Stimulated activated CD4-positive, alpha-beta T cell treated with anti-CD3 and anti-CD28 coated beads, Interleukin-1b, Interleukin-23, amount 100 ng/mL, for 24 hours (primary cell): ENCODE measurements at regions not wholly inside any gene's neighbourhood (a gene's known extent, or its start where the extent isn't known, plus 50 kb on each side); places are given as distances from the start of the nearest gene placed in this dataset.

Experiments used
- DNase-seq, 4 experiments: peaks; one replicate each; pipeline ENCODE4 v3.0.0-alpha.2; 2020; ENCODE audit warnings: low read depth in 4 of 4, low spot score in 1 of 4

GRCh38 chr4:17068392-17068791, 169.9 kb upstream of the LDB2 start:
- DNase-seq = no peak

GRCh38 chr4:17066972-17067371, 168.5 kb upstream of the LDB2 start:
- no peak for DNase-seq

DNA sequence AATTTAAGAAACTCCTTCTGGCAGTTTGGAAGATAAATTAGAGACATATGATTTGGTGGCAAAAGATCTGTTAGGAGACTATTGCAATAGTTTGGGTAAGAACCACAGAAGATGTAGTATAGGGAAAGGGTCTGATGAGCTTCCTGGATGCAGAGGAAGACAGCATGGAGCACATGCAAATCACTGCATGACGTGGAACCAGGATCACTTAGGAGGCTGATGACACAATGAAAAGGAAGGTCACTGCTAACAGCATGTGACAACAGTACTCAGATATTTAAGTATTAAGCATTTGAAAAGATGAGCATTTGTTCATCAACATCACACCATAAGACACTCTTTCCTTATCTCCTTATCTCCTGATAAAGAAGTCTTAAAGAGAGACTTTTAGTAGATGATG, 167.8 kb upstream of the LDB2 start:
- no peak for DNase-seq

DNA sequence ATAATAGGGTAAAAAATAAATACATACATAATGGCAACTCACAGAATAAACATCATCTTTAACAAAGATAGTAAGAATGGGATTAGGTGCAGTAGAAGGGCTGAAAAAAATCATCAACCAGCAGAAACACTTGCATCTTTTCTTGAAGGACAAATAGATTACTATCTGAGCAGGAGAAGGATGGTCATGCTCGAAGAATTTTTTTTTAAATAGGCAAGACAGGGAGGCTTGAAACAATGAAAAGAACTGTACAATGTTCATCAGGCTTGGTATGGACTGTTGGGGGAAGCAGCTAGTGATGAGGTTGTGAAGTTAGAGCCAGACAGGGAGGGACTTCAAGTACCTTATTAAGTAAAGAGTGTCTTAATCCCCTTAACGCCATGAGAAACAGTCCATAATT, 167.4 kb upstream of the LDB2 start:
- DNase-seq = no peak

DNA sequence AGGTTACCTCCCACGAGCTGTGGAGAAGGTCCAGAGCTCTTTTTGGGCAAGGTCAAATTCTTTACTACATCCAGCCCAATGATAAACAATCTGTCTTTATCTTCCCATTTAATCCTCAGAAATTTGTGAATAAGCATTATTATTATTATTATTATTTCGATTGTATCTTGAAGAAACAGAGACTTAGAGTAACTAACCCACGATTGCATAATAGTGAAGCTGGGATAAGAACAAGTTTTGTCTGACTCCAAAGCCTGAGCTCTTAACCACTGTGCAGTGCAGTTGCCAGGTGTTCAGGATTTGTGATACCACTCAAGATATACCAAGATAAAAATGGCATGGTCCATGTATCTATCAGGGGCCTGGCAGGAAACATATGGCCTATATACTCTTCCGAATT, 166.5 kb upstream of the LDB2 start:
- DNase-seq = no peak

DNA sequence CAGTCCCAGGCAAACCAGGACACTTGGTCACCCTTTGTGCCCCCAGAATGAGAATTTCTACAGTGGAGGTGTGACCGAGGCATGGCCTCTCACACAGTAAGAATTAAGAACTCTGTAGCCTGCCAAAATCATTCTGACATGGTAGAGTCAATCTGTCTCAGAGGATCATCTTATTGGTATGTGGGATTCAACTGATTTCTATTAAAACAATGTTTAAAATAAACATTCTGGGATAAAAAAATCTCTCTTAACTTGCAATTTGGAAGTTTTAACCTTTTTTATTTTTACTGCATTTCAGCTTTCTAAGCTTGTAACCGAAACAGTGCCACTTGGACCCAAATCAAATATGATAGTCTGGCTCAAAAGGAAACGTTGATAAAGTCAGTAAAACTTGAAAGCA, 165.4 kb upstream of the LDB2 start:
- no peak for DNase-seq

GRCh38 chr4:17060230-17060629, 161.8 kb upstream of the LDB2 start:
- no peak for DNase-seq

DNA sequence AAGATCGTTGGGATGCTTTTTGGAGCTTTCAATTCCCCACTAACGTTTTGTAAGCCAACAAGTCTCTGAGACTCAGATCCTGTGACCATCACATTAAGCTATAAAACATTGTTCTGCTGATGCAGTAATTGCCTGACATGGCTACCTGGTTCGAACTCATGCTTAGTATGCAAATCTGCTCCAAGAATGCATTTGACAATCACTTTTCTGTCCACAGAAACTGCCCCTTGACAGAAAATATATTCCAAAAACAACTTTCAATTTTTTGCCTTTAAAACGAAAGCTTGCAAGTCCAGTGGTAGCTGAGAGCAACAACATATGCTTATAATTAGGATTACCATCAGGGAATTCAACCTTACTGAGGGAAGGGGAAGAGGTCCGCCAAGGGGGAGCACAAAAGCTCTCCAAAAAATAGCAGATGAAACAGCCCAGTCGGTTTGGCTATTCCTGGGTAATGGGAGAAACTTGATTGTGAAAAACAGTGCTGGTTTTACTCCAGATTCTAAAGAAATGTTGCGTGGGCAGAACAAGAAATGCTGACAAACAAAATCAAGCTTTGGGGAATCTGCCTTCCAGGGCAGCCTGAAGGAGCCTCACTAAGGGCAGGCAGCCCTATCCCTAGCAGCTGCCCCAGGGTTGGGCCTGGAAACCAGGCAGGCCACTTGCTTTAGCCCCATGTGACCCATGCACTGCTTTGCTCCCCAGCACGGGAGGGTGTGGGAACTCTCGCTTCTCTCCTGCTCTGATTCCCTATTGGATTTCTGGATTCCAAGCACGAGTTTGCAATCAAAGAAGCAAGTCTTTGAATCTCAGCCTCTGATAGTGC, 160.7 kb upstream of the LDB2 start:
- DNase-seq = no peak

DNA sequence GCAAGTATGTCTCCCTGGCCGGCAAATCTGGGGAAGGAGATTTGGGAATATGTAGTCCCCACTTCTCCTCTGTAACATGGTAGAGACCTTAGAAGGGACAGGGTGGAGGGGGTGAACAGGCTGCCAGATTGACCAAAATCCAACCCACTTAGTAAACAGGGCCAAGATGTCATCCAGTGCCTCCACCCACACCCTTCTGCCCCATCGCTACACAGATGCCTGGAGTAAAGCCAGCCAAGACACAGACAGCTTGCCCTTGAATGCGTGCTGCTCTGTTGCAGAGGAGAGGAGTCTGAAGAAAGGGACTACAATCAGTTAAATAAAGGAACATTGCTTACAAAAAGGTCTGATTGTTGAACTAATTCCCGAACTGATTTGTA, 160.1 kb upstream of the LDB2 start:
- no peak for DNase-seq

DNA sequence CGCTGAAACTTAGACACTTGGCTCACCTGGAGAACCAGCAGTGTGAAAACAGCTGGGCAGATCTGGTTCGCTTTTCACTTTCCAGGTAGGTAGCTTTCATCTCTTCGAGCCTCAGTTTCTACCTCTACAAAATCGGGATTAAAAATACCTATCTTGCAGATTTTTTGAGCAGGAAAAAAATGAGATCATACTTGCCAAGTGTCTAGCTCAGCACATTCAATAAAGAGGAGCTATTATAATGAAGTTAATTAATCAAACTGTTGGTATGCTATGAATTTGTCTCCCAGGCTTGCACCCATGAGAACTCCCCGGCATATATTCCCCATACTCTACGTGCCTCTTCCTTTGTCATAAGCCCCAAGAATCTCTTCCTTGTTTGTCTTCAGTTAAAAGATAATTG, 158.6 kb upstream of the LDB2 start:
- no peak for DNase-seq

DNA sequence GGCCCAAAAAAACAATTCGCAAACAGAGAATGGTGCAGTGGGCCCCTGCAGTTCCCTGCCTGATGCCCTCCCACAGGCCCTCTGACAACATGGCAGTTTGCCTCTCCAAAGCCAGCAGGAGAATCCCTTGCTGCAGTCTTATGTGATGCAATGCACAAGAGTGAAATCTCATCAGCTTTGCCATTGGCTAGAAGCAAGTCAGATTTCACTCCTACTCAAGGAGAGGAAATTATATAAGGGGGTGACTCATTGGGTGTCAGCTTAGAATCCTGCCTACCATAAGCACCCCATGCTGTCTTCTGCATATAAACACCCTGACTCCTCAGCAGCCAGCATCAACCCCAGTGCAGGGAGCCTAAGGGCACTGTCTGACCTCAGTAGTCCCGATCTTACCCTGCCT, 157.3 kb upstream of the LDB2 start:
- DNase-seq = no peak

DNA sequence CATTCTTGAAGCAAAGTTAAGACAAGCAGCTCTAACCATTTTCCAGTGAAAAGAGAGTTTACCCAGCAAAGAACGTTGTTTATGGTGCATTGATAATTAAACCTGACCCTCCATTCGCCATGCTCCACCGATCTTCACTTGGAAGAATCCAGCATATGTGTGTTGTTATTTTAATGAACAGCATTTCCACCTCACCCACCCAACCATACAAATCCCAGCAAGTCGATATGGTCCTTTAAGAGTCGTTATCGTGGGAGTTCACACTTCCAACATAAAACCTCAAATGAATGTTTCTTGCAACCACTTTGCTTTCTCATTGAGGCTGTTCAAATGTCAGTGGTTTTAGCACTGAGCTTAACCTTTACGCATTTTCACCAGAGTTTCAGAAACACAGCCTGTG, 147.4 kb upstream of the LDB2 start:
- no peak for DNase-seq

DNA sequence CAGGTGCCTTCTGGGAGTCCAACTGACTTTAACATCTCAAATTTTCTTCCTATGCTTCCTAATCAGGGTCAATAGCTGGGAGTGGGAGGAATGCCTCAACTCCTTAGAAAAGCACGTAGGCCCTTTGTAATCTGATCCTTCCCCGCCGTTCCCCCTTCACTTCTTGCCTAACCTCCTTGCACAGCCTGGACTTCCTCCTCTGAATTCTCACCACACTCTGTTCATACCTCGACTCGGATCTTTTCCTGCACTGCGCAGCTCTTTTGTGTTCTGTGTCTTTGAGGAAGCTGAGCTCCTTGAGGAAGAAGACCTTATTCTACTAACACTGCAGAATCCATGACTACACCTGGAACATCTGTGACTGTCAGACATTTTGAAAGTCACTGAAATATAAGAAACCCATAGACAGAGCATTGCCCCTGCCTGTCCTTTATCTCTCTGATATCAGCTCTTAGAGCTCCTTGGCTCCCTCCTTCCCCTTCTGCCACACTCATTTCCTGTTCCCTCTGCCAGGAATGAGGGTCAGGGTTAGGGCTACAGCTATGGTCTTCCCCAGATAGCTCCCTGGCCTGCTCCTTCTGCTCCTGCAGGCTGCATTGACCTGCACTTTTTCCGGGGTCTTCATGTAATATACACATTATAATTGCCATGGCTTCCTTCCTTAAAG, 140.2 kb upstream of the LDB2 start:
- DNase-seq = no peak

GRCh38 chr4:17033768-17034181, 135.3 kb upstream of the LDB2 start:
- DNase-seq = no peak

DNA sequence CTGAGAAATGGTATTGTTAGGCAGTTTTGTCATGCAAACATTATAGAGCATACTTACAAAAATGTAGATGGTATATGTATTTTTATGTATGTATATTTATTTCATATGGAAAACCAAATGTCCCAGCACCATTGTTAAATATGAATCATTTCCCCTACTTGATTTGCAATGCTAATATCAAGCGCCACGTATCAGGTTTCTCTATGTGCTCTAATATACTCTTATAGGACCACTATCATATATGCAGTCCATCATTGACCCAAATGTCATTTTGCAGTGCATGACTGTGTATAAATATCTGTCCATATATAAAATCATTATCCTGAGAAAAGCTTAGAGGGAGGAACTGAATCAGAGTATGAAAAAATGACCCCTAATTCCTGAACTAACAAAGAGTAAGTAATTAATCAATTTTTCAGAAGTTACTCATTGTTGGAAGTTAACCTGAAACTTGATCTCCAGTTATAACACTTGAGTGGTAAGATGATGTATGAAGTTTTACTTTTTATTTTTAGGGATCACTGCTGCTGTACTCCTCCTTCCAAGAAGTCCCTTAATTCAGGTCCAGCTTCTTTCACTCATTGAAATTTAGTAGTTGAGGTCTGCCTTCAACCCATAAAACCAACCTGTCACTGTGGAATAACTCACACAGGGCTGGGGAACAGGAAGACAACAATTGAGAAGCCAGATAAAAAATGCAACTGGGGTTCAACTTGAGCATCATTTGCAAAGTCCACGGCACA, 134.8 kb upstream of the LDB2 start:
- DNase-seq = no peak

DNA sequence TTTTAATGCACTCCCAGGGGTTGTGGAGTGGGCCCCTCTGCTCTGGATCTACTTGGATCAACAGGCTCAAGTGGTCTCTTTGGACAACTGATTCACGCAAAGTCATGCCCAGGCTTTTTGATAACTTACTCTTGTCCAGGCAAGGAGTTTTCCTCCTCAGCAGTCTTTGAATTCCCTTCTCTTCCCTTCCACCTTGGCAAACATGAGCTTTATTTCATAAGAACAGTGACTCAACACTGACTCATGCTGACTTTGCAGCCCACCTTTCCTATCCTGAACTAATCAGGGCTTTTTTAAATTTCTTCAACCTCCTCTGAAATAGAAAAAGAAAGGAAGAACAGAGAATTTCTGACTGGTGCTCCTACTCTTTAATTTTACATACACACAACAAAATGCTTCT, 132.1 kb upstream of the LDB2 start:
- no peak for DNase-seq

DNA sequence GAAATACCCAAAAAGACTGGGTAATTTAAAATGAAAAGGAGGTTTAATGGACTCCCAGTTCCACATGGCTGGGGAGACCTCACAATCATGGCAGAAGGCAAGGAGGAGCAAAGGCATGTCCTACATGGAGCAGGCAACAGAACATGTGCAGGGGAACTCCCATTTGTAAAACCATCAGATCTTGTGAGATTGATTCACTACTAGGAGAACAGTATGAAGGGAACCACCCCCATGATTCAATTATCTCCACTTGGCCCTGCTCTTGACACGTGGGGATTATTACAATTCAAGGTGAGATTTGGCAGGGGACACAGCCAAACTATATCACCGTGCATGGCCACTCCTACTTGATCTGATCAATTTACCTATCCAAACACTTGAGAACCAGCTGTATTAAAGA, 131.5 kb upstream of the LDB2 start:
- no peak for DNase-seq

DNA sequence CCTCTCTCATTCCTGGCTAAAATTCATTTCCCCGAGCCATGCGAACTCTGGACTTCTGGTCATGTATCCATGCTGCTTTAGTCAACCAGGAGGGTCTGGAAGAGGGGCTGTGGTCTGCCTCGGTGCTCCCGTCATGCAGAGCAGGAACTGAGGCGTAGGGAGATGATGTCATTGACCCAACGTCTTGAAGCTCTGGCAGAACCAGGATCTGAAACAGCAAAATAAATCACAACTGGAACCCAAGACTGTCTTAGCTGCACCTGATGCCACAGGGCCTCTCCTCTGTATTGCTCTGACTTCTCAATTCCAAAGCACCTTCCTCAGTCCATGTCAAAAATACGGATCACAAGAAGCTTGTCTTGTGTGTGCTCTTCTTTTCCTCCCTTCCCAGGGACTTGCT, 131.0 kb upstream of the LDB2 start:
- no peak for DNase-seq

DNA sequence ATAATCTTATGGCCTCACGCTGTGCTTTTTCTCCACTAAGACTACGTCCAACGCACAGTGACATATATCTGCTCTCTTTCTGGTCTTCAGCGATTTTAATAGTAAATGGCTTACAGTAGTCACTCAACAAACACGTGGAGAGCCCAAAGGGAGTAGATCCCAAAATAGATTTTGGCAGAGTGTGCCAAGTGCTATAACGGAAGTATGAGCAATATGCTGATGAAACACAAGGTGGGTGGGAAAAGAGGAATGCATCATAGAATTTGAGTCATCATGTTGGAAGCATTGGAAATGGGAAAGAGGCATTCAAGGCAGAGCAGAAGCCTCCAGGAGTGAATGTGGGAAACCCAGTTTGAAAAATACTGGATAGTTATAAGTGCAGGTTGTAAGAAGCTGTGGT, 129.1 kb upstream of the LDB2 start:
- DNase-seq = no peak

- DNase-seq = no peak
Observed at GRCh38 chr4:17024425-17024824, 126.0 kb upstream of the LDB2 start.

DNA sequence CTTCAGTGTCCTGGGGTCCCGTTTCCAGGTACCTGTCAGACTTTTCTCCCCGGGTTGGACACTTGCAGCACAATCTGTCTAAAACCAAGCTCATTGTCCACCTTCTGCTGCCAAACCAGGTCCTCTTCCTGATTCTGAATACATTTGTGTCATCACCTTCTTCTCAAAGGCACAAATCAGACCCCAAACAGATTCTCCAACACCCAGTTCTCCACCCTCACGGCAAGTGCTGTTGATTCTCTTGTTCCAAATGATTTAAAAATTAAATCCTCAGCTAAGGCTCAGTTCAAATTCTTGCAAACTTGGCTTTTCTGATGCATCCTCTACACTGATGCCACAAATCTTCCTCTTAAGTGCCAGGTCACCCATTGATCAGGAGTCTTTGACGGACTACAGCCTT, 122.5 kb upstream of the LDB2 start:
- DNase-seq = no peak

DNA sequence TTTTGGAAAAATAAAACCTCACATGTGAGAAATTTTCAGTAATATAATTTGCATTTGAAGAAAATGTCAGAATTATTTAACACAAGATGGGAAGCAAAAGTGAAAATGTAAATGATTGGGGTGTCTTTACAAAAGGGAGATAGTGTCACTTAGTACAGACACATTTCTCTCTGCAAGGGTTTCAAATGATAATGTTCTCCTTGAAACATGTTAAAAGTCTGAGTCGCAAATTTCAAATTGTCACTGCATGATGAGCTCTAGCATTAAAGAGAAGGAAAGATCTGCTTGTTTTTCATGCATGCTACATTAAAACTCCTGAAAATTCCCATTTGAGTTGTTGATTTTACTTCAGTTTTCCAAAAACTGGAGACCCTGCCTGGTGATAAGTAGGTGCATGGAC, 122.0 kb upstream of the LDB2 start:
- DNase-seq = no peak
